HEK293 (cell line): ENCODE measurements at regions not wholly inside any gene's neighbourhood (a gene's known extent, or its start where the extent isn't known, plus 50 kb on each side); places are given as distances from the start of the nearest gene placed in this dataset.

Source experiments
- CTCF ChIA-PET: fragments of 350-600 bp; formaldehyde crosslinking; extraction: SDS; loops from one replicate; lab custom pipeline; 2021; ENCODE audit warnings: antibody characterized with exemption; lab: Yijun Ruan, JAX
- POLR2A ChIA-PET: fragments of 300-600 bp; formaldehyde crosslinking; extraction: SDS; loops from one replicate; lab custom pipeline; 2020; ENCODE audit warnings: antibody characterized with exemption, inconsistent platforms; lab: Yijun Ruan, JAX
- H3K27ac ChIP-seq: fragments of 200-500 bp; sonication (Bioruptor generic); 2 replicates; pipeline ENCODE4 v1.5.1; 2014; ENCODE audit warnings: low read depth, low read length, control low read depth, inconsistent platforms; ENCODE audit errors: extremely low read depth
- H3K36me3 ChIP-seq, 2 experiments: fragments of 200-500 bp in 1 of 2; sonication (Bioruptor generic) in 1 of 2; 1 replicate in 1 of 2; 2 replicates in 1 of 2; pipeline ENCODE4 v1.5.1; 2014 to 2017; ENCODE audit warnings: inconsistent platforms in 2 of 2, low read length in 2 of 2; ENCODE audit not compliant: control insufficient read depth in 2 of 2, insufficient read depth in 1 of 2
- H3K4me1 ChIP-seq: fragments of 200-500 bp; sonication (Bioruptor generic); 2 replicates; pipeline ENCODE4 v1.5.1; 2014; ENCODE audit warnings: mild to moderate bottlenecking, low read length, inconsistent platforms; ENCODE audit not compliant: control insufficient read depth, insufficient read depth
- H3K4me3 ChIP-seq: 2 replicates; pipeline ENCODE4 v1.5.1; 2011; ENCODE audit warnings: low read depth, mild to moderate bottlenecking, control low read depth, low read length, moderate library complexity
- H3K9me3 ChIP-seq: fragments of 200-500 bp; sonication (Bioruptor generic); 2 replicates; pipeline ENCODE4 v1.5.1; 2014; ENCODE audit warnings: low read depth, low read length, inconsistent platforms; ENCODE audit not compliant: control insufficient read depth, insufficient read depth
- GLI4 ChIP-seq: fragments of 450-650 bp; formaldehyde crosslinking; IDR thresholded peaks from 2 replicates; pipeline ENCODE4 v1.5.1; 2016; ENCODE audit warnings: missing biosample characterization, missing genetic modification characterization
- HIC1 ChIP-seq: fragments of 450-650 bp; formaldehyde crosslinking; IDR thresholded peaks from 2 replicates; pipeline ENCODE4 v1.5.1; 2016; ENCODE audit warnings: missing biosample characterization, missing genetic modification characterization
- HOXA7 ChIP-seq: sonication (generic); formaldehyde crosslinking; IDR thresholded peaks from 2 replicates; pipeline ENCODE4 v1.8.1; 2022; ENCODE audit warnings: missing genetic modification reagents, borderline replicate concordance
- MYNN ChIP-seq: fragments of 450-650 bp; formaldehyde crosslinking; IDR thresholded peaks from 2 replicates; pipeline ENCODE4 v1.5.1; 2016; ENCODE audit warnings: missing biosample characterization, missing genetic modification characterization, borderline replicate concordance
- PATZ1 ChIP-seq: fragments of 450-650 bp; formaldehyde crosslinking; IDR thresholded peaks from 2 replicates; pipeline ENCODE4 v1.5.1; 2016; ENCODE audit warnings: missing biosample characterization, missing genetic modification characterization
- PRDM4 ChIP-seq: fragments of 450-650 bp; formaldehyde crosslinking; IDR thresholded peaks from 2 replicates; pipeline ENCODE4 v1.5.1; 2017; ENCODE audit warnings: missing biosample characterization, missing genetic modification characterization
- PRDM6 ChIP-seq: fragments of 450-650 bp; formaldehyde crosslinking; IDR thresholded peaks from 2 replicates; pipeline ENCODE4 v1.5.1; 2017; ENCODE audit warnings: missing biosample characterization, missing genetic modification characterization
- RBAK ChIP-seq: fragments of 450-650 bp; formaldehyde crosslinking; IDR thresholded peaks from 2 replicates; pipeline ENCODE4 v1.5.1; 2016; ENCODE audit warnings: missing biosample characterization, missing genetic modification characterization
- ZBTB10 ChIP-seq: fragments of 450-650 bp; formaldehyde crosslinking; IDR thresholded peaks from 2 replicates; pipeline ENCODE4 v1.5.1; 2016; ENCODE audit warnings: missing biosample characterization, missing genetic modification characterization
- ZNF10 ChIP-seq: fragments of 450-650 bp; formaldehyde crosslinking; IDR thresholded peaks from 2 replicates; pipeline ENCODE4 v1.5.1; 2017; ENCODE audit warnings: missing biosample characterization, missing genetic modification characterization
- ZNF155 ChIP-seq: fragments of 450-650 bp; formaldehyde crosslinking; IDR thresholded peaks from 2 replicates; pipeline ENCODE4 v1.5.1; 2016; ENCODE audit warnings: missing biosample characterization, missing genetic modification characterization
- ZNF174 ChIP-seq: fragments of 450-650 bp; formaldehyde crosslinking; IDR thresholded peaks from 2 replicates; pipeline ENCODE4 v1.5.0; 2017; ENCODE audit warnings: missing biosample characterization, mild to moderate bottlenecking, missing genetic modification characterization
- ZNF2 ChIP-seq: fragments of 450-650 bp; formaldehyde crosslinking; IDR thresholded peaks from 2 replicates; pipeline ENCODE4 v1.5.1; 2016; ENCODE audit warnings: missing biosample characterization, missing genetic modification characterization
- ZNF202 ChIP-seq: fragments of 450-650 bp; formaldehyde crosslinking; IDR thresholded peaks from 2 replicates; pipeline ENCODE4 v1.5.1; 2016; ENCODE audit warnings: missing biosample characterization, missing genetic modification characterization, borderline replicate concordance
- ZNF311 ChIP-seq: fragments of 450-650 bp; formaldehyde crosslinking; IDR thresholded peaks from 2 replicates; pipeline ENCODE4 v1.5.1; 2017; ENCODE audit warnings: missing biosample characterization, missing genetic modification characterization, borderline replicate concordance
- ZNF394 ChIP-seq: fragments of 450-650 bp; formaldehyde crosslinking; IDR thresholded peaks from 2 replicates; pipeline ENCODE4 v1.5.1; 2016; ENCODE audit warnings: missing biosample characterization, missing genetic modification characterization, mild to moderate bottlenecking, moderate library complexity, borderline replicate concordance
- ZNF513 ChIP-seq: fragments of 450-650 bp; IDR thresholded peaks from 2 replicates; pipeline ENCODE4 v1.5.1; 2018; ENCODE audit warnings: missing biosample characterization, missing genetic modification characterization
- ZNF548 ChIP-seq: fragments of 450-650 bp; formaldehyde crosslinking; IDR thresholded peaks from 2 replicates; pipeline ENCODE4 v1.5.1; 2016; ENCODE audit warnings: missing biosample characterization, missing genetic modification characterization
- ZNF677 ChIP-seq: fragments of 450-650 bp; IDR thresholded peaks from 2 replicates; pipeline ENCODE4 v1.5.0; 2018; ENCODE audit warnings: missing biosample characterization, mild to moderate bottlenecking, missing genetic modification characterization, moderate library complexity
- ZNF701 ChIP-seq: fragments of 450-650 bp; formaldehyde crosslinking; IDR thresholded peaks from 2 replicates; pipeline ENCODE4 v1.5.1; 2016; ENCODE audit warnings: missing biosample characterization, missing genetic modification characterization

GRCh38 chr15:37518436-37518835 is 416.0 kb upstream of the TMCO5A start (continued):
- TF ChIP-seq ZNF513 (tag by site-specific recombination) (no peak), ZNF155 (no peak), ZNF701 (tag by site-specific recombination) (no peak)

GRCh38 chr15:37520026-37520425 is 414.4 kb upstream of the TMCO5A start:
- Histone ChIP-seq H3K4me3 (no peak overlapping the region), H3K4me1 (no peaks in the 10 kb centered on the region), H3K9me3 (no peaks in the 10 kb centered on the region), H3K36me3 (no peaks in the 10 kb centered on the region), H3K27ac (no peak overlapping the region)
- POLR2A ChIA-PET, result no interaction called here
- CTCF ChIA-PET, result interaction anchor here (0.7 kb wide), 1 partner anchor 197 kb away, joined by 3 read pairs; no protein-coding TSS in a partner anchor
- TF ChIP-seq PRDM6 (tag by site-specific recombination) (no peak), PATZ1 (tag by site-specific recombination) (no peak), ZNF548 (tag by site-specific recombination) (no peak), MYNN (tag by site-specific recombination) (no peak), ZBTB10 (tag by site-specific recombination) (no peak), RBAK (tag by site-specific recombination) (no peak), ZNF311 (tag by site-specific recombination) (no peak), ZNF677 (tag by site-specific recombination) (no peak), HIC1 (no peak)

- H3K4me3 ChIP-seq, result no peak overlapping the region
- no peaks in the 10 kb centered on the region for H3K36me3 ChIP-seq
- no peak overlapping the region for H3K27ac ChIP-seq
- CTCF ChIA-PET, result no interaction called here
- no peaks in the 10 kb centered on the region for H3K9me3 ChIP-seq
- POLR2A ChIA-PET, result no interaction called here
- no peaks in the 10 kb centered on the region for H3K4me1 ChIP-seq
- TF ChIP-seq ZNF10 (tag by site-specific recombination) (no peak), GLI4 (tag by site-specific recombination) (no peak), HOXA7 (CRISPR knock-in tag) (no peak), ZNF174 (tag by site-specific recombination) (no peak), ZNF202 (tag by site-specific recombination) (no peak), ZNF2 (no peak), PRDM4 (tag by site-specific recombination) (no peak), ZNF394 (tag by site-specific recombination) (no peak)
Measured at GRCh38 chr15:37520882-37521281, 413.6 kb upstream of the TMCO5A start.
